ENCODE measurements at regions not wholly inside any gene's neighbourhood (a gene's known extent, or its start where the extent isn't known, plus 50 kb on each side); places are given as distances from the start of the nearest gene placed in this dataset.

- H3K4me1 ChIP-seq (ENCODE audit: control insufficient read depth, insufficient read depth, low read length) = no peaks in the 10 kb centered on the region
- no peaks in the 10 kb centered on the region for H3K9me3 ChIP-seq (replicated peaks; ENCODE audit: control insufficient read depth, low read depth, low read length)
- H3K27ac ChIP-seq (ENCODE audit: low read length) = no peak overlapping the region
- WGBS (ENCODE audit: insufficient coverage) = 81% methylated on average over 6 of the region's 11 CpGs
- H3K4me3 ChIP-seq (ENCODE audit: low read length) = no peak overlapping the region
- H3K27me3 ChIP-seq (ENCODE audit: control insufficient read depth, insufficient read depth, low read length) = no peaks in the 10 kb centered on the region
- DNase-seq = peak; percentile 22
- H3K36me3 ChIP-seq (ENCODE audit: control insufficient read depth, insufficient read depth, low read length) = no peaks in the 10 kb centered on the region
Observed at GRCh38 chr1:94599095-94599813, 57.7 kb upstream of the F3 start.

DNA sequence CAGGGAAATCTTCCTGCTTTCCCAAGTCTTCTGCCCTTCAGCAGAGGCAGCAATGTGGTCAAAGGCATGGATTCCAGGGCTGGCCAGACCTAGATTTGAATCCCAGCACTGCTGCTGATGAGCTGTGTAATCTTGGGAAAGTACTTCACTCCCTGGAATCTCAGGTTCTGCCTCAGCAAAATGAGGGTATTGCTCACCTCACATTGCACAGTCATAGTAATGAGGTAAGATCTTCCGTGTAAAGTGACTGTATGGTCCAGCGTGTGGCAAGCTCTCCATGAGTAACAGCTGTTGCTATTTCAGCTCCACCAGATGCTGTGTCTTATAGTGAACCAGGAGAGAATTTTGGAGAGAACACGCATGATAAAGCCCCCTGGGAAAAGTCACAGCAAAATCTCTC is 56.1 kb upstream of the F3 start:
- no CpG with 5 or more reads among the region's 3 CpGs for WGBS (ENCODE audit: insufficient coverage)

GRCh38 chr1:94596260-94596659 is 54.7 kb upstream of the F3 start:
- 94% methylated on average over 3 of the region's 3 CpGs for WGBS (ENCODE audit: insufficient coverage)
- Histone ChIP-seq H3K4me1 (ENCODE audit: control insufficient read depth, insufficient read depth, low read length) (no peaks in the 10 kb centered on the region), H3K36me3 (ENCODE audit: control insufficient read depth, insufficient read depth, low read length) (no peaks in the 10 kb centered on the region), H3K27ac (ENCODE audit: low read length) (no peak overlapping the region), H3K4me3 (ENCODE audit: low read length) (no peak overlapping the region), H3K9me3 (replicated peaks; ENCODE audit: control insufficient read depth, low read depth, low read length) (no peaks in the 10 kb centered on the region), H3K27me3 (ENCODE audit: control insufficient read depth, insufficient read depth, low read length) (no peaks in the 10 kb centered on the region)
- no peak for DNase-seq

More for the DNA sequence above, 56.1 kb upstream of the F3 start:
- Histone ChIP-seq H3K27ac (ENCODE audit: low read length) (no peak overlapping the region), H3K27me3 (ENCODE audit: control insufficient read depth, insufficient read depth, low read length) (no peaks in the 10 kb centered on the region), H3K36me3 (ENCODE audit: control insufficient read depth, insufficient read depth, low read length) (no peaks in the 10 kb centered on the region), H3K4me1 (ENCODE audit: control insufficient read depth, insufficient read depth, low read length) (no peaks in the 10 kb centered on the region), H3K4me3 (ENCODE audit: low read length) (no peak overlapping the region), H3K9me3 (replicated peaks; ENCODE audit: control insufficient read depth, low read depth, low read length) (no peaks in the 10 kb centered on the region)
- peak; percentile 18 for DNase-seq

GRCh38 chr1:94595658-94596057 is 54.1 kb upstream of the F3 start:
- Histone ChIP-seq H3K4me1 (ENCODE audit: control insufficient read depth, insufficient read depth, low read length) (no peaks in the 10 kb centered on the region), H3K27ac (ENCODE audit: low read length) (no peak overlapping the region), H3K4me3 (ENCODE audit: low read length) (no peak overlapping the region), H3K27me3 (ENCODE audit: control insufficient read depth, insufficient read depth, low read length) (no peaks in the 10 kb centered on the region), H3K9me3 (replicated peaks; ENCODE audit: control insufficient read depth, low read depth, low read length) (no peaks in the 10 kb centered on the region), H3K36me3 (ENCODE audit: control insufficient read depth, insufficient read depth, low read length) (no peaks in the 10 kb centered on the region)
- DNase-seq = no peak
- 36% methylated on average over 2 of the region's 5 CpGs for WGBS (ENCODE audit: insufficient coverage)

- no peaks in the 10 kb centered on the region for H3K36me3 ChIP-seq (ENCODE audit: control insufficient read depth, insufficient read depth, low read length)
- H3K4me1 ChIP-seq (ENCODE audit: control insufficient read depth, insufficient read depth, low read length) = no peaks in the 10 kb centered on the region
- no peak overlapping the region for H3K4me3 ChIP-seq (ENCODE audit: low read length)
- 86% methylated on average over 5 of the region's 8 CpGs for WGBS (ENCODE audit: insufficient coverage)
- DNase-seq = no peak
- H3K9me3 ChIP-seq (replicated peaks; ENCODE audit: control insufficient read depth, low read depth, low read length) = no peaks in the 10 kb centered on the region
- H3K27me3 ChIP-seq (ENCODE audit: control insufficient read depth, insufficient read depth, low read length) = no peaks in the 10 kb centered on the region
- H3K27ac ChIP-seq (ENCODE audit: low read length) = no peak overlapping the region
Observed at GRCh38 chr1:94593611-94594010, 52.1 kb upstream of the F3 start.

- no peaks in the 10 kb centered on the region for H3K36me3 ChIP-seq (ENCODE audit: control insufficient read depth, insufficient read depth, low read length)
- no peaks in the 10 kb centered on the region for H3K9me3 ChIP-seq (replicated peaks; ENCODE audit: control insufficient read depth, low read depth, low read length)
- H3K4me3 ChIP-seq (ENCODE audit: low read length) = no peak overlapping the region
- no peaks in the 10 kb centered on the region for H3K4me1 ChIP-seq (ENCODE audit: control insufficient read depth, insufficient read depth, low read length)
- H3K27me3 ChIP-seq (ENCODE audit: control insufficient read depth, insufficient read depth, low read length) = no peaks in the 10 kb centered on the region
- no CpG with 5 or more reads among the region's 2 CpGs for WGBS (ENCODE audit: insufficient coverage)
- DNase-seq = peak; percentile 25
- H3K27ac ChIP-seq (ENCODE audit: low read length) = no peak overlapping the region
Observed at GRCh38 chr1:94592571-94592920, 51.0 kb upstream of the F3 start.

DNA sequence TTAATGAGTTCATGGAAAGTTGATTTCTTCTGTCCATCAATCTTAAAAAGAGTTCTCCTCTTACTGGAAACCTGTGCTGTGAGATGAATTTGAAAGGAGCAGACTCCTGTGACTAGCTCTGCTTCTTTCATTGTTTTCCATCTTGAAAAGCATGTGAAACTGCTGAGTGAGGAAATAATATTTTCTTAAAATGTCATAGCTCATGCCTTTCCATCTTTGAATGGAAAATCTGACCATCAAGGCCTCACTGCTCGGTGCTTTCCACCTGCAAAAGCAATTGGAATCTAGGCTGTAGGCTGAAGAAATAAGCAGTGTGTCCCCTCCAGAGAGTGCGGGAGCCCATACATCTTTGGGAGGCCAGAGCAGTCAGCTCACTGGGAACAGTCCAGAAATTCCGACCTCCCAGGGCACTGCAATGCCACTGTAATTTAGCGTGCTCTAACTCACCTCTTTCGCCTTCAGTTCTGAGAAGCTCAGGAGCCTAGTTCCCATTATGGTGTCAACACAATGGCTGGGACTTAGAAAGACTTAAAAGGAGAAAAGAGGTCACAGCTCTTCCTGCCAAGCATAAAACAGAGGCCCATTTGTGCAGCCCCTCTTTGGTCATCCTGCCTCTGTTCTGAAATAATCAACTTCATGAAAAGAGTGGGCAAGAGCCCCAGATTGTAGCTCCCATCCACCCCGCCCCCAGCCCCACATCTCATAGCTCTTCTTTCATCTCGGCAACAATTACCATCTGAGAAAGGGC is 50.4 kb upstream of the F3 start:
- WGBS (ENCODE audit: insufficient coverage) = 53% methylated on average over 5 of the region's 7 CpGs
- H3K27ac ChIP-seq (ENCODE audit: low read length) = peak overlapping the region; percentile 44
- H3K4me3 ChIP-seq (ENCODE audit: low read length) = no peak overlapping the region
- H3K4me1 ChIP-seq (ENCODE audit: control insufficient read depth, insufficient read depth, low read length) = no peaks in the 10 kb centered on the region
- H3K27me3 ChIP-seq (ENCODE audit: control insufficient read depth, insufficient read depth, low read length) = no peaks in the 10 kb centered on the region
- peak; percentile 71 for DNase-seq
- no peaks in the 10 kb centered on the region for H3K9me3 ChIP-seq (replicated peaks; ENCODE audit: control insufficient read depth, low read depth, low read length)
- H3K36me3 ChIP-seq (ENCODE audit: control insufficient read depth, insufficient read depth, low read length) = no peaks in the 10 kb centered on the region
